Neural cell (in vitro differentiated cells): ENCODE measurements at regions not wholly inside any gene's neighbourhood (a gene's known extent, or its start where the extent isn't known, plus 50 kb on each side); places are given as distances from the start of the nearest gene placed in this dataset.

Experiments used
- H2AFZ ChIP-seq: fragments of 200-600, 300-800 bp; sonication (generic), shearing (Covaris generic); 2 replicates; pipeline ENCODE4 v1.6.0; 2014; ENCODE audit warnings: low read depth, mild to moderate bottlenecking, antibody characterized with exemption, low read length, moderate library complexity
- H3F3A ChIP-seq: fragments of 200-600 bp; shearing (Covaris generic); 2 replicates; pipeline ENCODE4 v1.6.1; 2016; ENCODE audit warnings: mild to moderate bottlenecking, moderate library complexity, mixed read lengths, antibody characterized with exemption, low read length; ENCODE audit not compliant: insufficient read depth, poor library complexity, severe bottlenecking
- H3K27ac ChIP-seq: fragments of 200-600, 300-800 bp; sonication (generic), shearing (Covaris generic); 2 replicates; pipeline ENCODE4 v1.5.1; 2014; ENCODE audit warnings: mild to moderate bottlenecking, low read length, moderate library complexity
- H3K27me3 ChIP-seq: fragments of 300-800, 200-600 bp; sonication (generic), shearing (Covaris generic); 2 replicates; pipeline ENCODE4 v1.6.0; 2014; ENCODE audit warnings: mild to moderate bottlenecking, low read depth, low read length, moderate library complexity; ENCODE audit not compliant: insufficient read depth
- H3K36me3 ChIP-seq: fragments of 300-800, 200-600 bp; sonication (generic), shearing (Covaris generic); 2 replicates; pipeline ENCODE4 v1.5.1; 2014; ENCODE audit warnings: mild to moderate bottlenecking, antibody characterized with exemption, low read length, moderate library complexity; ENCODE audit not compliant: insufficient read depth
- H3K4me2 ChIP-seq: fragments of 300-800, 200-600 bp; sonication (generic), shearing (Covaris generic); 2 replicates; pipeline ENCODE4 v1.6.0; 2014; ENCODE audit warnings: mild to moderate bottlenecking, low read length
- H3K4me3 ChIP-seq: fragments of 300-800, 200-600 bp; sonication (generic), shearing (Covaris generic); 2 replicates; pipeline ENCODE4 v1.5.1; 2014; ENCODE audit warnings: mild to moderate bottlenecking, low read length, moderate library complexity
- H3K79me2 ChIP-seq: fragments of 200-600 bp; shearing (Covaris generic); replicated peaks from 2 replicates; pipeline ENCODE4 v1.6.0; 2014; ENCODE audit warnings: mild to moderate bottlenecking, low read length, moderate library complexity; ENCODE audit not compliant: insufficient read depth
- H3K9ac ChIP-seq: fragments of 300-800, 200-600 bp; sonication (generic), shearing (Covaris generic); 2 replicates; pipeline ENCODE4 v1.6.1; 2016; ENCODE audit warnings: mild to moderate bottlenecking, low read length, mixed read lengths
- H3K9me2 ChIP-seq: fragments of 200-600 bp; shearing (Covaris generic); 2 replicates; pipeline ENCODE4 v1.6.1; 2016; ENCODE audit warnings: mild to moderate bottlenecking, low read length, mixed read lengths; ENCODE audit not compliant: insufficient read depth
- H3K9me3 ChIP-seq: fragments of 200-600, 300-800 bp; sonication (generic), shearing (Covaris generic); 2 replicates; pipeline ENCODE4 v1.6.1; 2016; ENCODE audit warnings: mild to moderate bottlenecking, mixed run types, low read length, moderate library complexity, mixed read lengths
- H4K20me1 ChIP-seq: fragments of 200-600 bp; shearing (Covaris generic); 2 replicates; pipeline ENCODE4 v1.6.1; 2016; ENCODE audit warnings: mild to moderate bottlenecking, mixed run types; ENCODE audit not compliant: insufficient read depth
- CTCF ChIP-seq: fragments of 450-650 bp; IDR thresholded peaks from 2 replicates; pipeline ENCODE4 v1.5.1; 2014; ENCODE audit warnings: antibody characterized with exemption, mild to moderate bottlenecking, moderate library complexity; ENCODE audit not compliant: poor library complexity, severe bottlenecking
- EP300 ChIP-seq: fragments of 450-650 bp; conservative IDR thresholded peaks from 2 replicates; pipeline ENCODE4 v1.6.1; 2014; ENCODE audit warnings: antibody characterized with exemption, mild to moderate bottlenecking, moderate library complexity; ENCODE audit not compliant: poor library complexity, severe bottlenecking
- EZH2 ChIP-seq: fragments of 200-600, 300-800 bp; shearing (Covaris generic), sonication (generic); IDR thresholded peaks from 2 replicates; pipeline ENCODE4 v1.6.1; 2014; ENCODE audit warnings: antibody characterized with exemption, low read length, borderline replicate concordance, mild to moderate bottlenecking; ENCODE audit not compliant: insufficient read depth, poor library complexity, severe bottlenecking
- MXI1 ChIP-seq: fragments of 450-650 bp; conservative IDR thresholded peaks from 2 replicates; pipeline ENCODE4 v1.6.1; 2014; ENCODE audit warnings: antibody characterized with exemption, mild to moderate bottlenecking; ENCODE audit not compliant: poor library complexity, severe bottlenecking
- POLR2AphosphoS5 ChIP-seq: IDR thresholded peaks from 2 replicates; pipeline ENCODE4 v1.6.1; 2012
- RAD21 ChIP-seq: fragments of 450-650 bp; conservative IDR thresholded peaks from 2 replicates; pipeline ENCODE4 v1.6.1; 2014; ENCODE audit warnings: antibody characterized with exemption, mild to moderate bottlenecking, moderate library complexity
- REST ChIP-seq: IDR thresholded peaks from 2 replicates; pipeline ENCODE4 v1.6.1; 2012; ENCODE audit warnings: borderline replicate concordance
- SMC3 ChIP-seq: fragments of 450-650 bp; conservative IDR thresholded peaks from 2 replicates; pipeline ENCODE4 v1.6.1; 2014; ENCODE audit warnings: antibody characterized with exemption, mild to moderate bottlenecking, moderate library complexity; ENCODE audit not compliant: poor library complexity
- TAF1 ChIP-seq: IDR thresholded peaks from 2 replicates; pipeline ENCODE4 v1.6.1; 2012; ENCODE audit warnings: low read depth

- H3K9me2 ChIP-seq, result no peaks in the 10 kb centered on the region
- no peaks in the 10 kb centered on the region for H3K36me3 ChIP-seq
- H3K27me3 ChIP-seq, result no peaks in the 10 kb centered on the region
- no peaks in the 10 kb centered on the region for H3K79me2 ChIP-seq
- no peaks in the 10 kb centered on the region for H3K9me3 ChIP-seq
- H3K4me2 ChIP-seq, result no peak overlapping the region
- H2AFZ ChIP-seq, result no peak overlapping the region
- H3K9ac ChIP-seq, result no peak overlapping the region
- no peak overlapping the region for H3K4me3 ChIP-seq
- H4K20me1 ChIP-seq, result no peaks in the 10 kb centered on the region
- TF ChIP-seq EZH2 (no peak), MXI1 (no peak), EP300 (no peak), TAF1 (no peak), REST (no peak), SMC3 (no peak), CTCF (no peak), RAD21 (no peak), POLR2AphosphoS5 (no peak)
- H3K27ac ChIP-seq, result no peak overlapping the region
- no peaks in the 10 kb centered on the region for H3F3A ChIP-seq
Observed at GRCh38 chr6:95242560-95242959, 334.8 kb upstream of the MANEA start.

- Histone ChIP-seq H3F3A (no peaks in the 10 kb centered on the region), H4K20me1 (no peaks in the 10 kb centered on the region), H3K27me3 (no peaks in the 10 kb centered on the region), H3K9me2 (no peaks in the 10 kb centered on the region), H3K9ac (no peak overlapping the region), H3K79me2 (no peaks in the 10 kb centered on the region), H3K27ac (no peak overlapping the region), H3K9me3 (no peaks in the 10 kb centered on the region), H3K4me2 (no peak overlapping the region), H3K36me3 (no peaks in the 10 kb centered on the region), H2AFZ (no peak overlapping the region), H3K4me3 (no peak overlapping the region)
- no peak for TF ChIP-seq REST
- TF ChIP-seq MXI1, result no peak
- TF ChIP-seq POLR2AphosphoS5, result no peak
- TF ChIP-seq SMC3, result no peak
- no peak for TF ChIP-seq TAF1
- no peak for TF ChIP-seq EP300
- no peak for TF ChIP-seq CTCF
- TF ChIP-seq EZH2, result no peak
- no peak for TF ChIP-seq RAD21
Observed at GRCh38 chr6:95243053-95243452, 334.3 kb upstream of the MANEA start.
